ENCODE measurements at regions not wholly inside any gene's neighbourhood (a gene's known extent, or its start where the extent isn't known, plus 50 kb on each side); places are given as distances from the start of the nearest gene placed in this dataset.
"Not testable (repeated sequence)": the region's sequence is repeated elsewhere in the genome, so short reads cannot be mapped to it uniquely, and the experiment has no call there.

DNA sequence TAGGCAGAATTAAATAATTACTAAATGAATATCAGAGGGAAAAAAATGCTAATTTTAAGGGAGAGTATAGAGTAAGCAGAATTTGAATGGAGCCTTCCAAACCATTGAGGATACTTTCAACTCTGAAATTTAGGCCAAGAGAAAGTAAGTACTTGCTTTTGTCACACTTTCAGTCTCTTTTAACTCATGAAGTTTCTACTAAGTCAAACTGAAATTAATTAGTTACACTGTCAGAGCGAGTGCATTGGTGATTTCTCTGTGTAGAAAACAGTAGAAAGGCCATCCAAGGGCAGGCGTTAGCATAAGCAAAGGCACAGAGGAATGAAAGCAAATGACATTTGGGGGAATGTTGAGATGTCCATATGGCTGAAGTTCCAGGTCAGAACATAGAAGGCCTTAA lies 92.9 kb downstream of the PLEKHG1 start:
- DNase-seq (ENCODE audit: low spot score) = no peak
- Mint-ChIP-seq H3K4me1 (ENCODE audit: low read depth) (peaks cover 24% of the 10 kb centered on the region), H3K9me3 (ENCODE audit: low read depth) (no peaks in the 10 kb centered on the region), H3K27ac (ENCODE audit: unreplicated experiment) (no peak overlapping the region), H3K36me3 (ENCODE audit: low read depth) (no peaks in the 10 kb centered on the region), H3K27me3 (ENCODE audit: low read depth) (no peaks in the 10 kb centered on the region), H3K4me3 (ENCODE audit: unreplicated experiment) (no peak overlapping the region)
- TF ChIP-seq, protein P1, sequence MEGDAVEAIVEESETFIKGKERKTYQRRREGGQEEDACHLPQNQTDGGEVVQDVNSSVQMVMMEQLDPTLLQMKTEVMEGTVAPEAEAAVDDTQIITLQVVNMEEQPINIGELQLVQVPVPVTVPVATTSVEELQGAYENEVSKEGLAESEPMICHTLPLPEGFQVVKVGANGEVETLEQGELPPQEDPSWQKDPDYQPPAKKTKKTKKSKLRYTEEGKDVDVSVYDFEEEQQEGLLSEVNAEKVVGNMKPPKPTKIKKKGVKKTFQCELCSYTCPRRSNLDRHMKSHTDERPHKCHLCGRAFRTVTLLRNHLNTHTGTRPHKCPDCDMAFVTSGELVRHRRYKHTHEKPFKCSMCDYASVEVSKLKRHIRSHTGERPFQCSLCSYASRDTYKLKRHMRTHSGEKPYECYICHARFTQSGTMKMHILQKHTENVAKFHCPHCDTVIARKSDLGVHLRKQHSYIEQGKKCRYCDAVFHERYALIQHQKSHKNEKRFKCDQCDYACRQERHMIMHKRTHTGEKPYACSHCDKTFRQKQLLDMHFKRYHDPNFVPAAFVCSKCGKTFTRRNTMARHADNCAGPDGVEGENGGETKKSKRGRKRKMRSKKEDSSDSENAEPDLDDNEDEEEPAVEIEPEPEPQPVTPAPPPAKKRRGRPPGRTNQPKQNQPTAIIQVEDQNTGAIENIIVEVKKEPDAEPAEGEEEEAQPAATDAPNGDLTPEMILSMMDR (IDR thresholded peaks at IDR 0.05) = no peak

DNA sequence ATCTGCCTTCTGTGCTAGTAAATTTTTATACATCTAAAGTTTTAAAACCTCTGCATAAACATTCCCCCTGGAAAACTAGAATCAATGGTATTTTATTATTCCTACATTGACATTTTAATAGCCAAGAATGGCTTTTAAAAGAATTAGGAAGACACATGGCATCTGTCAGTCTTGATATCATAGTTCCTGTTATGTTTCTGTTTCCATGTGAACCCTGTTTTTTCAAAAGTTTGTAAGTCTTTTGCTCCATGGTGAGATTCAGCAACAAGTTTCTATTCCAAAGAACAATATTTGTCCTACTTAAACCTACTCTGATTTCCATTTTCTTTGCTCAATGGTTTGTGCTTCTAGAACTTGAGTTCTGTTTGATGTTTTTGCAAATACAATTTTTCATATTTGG lies 95.2 kb downstream of the PLEKHG1 start:
- DNase-seq (ENCODE audit: low spot score) = no peak
- no peaks in the 10 kb centered on the region for H3K27me3 Mint-ChIP-seq (ENCODE audit: low read depth)
- H3K4me3 Mint-ChIP-seq (ENCODE audit: unreplicated experiment) = no peak overlapping the region
- TF ChIP-seq, protein P1 (IDR thresholded peaks at IDR 0.05) = no peak
- H3K27ac Mint-ChIP-seq (ENCODE audit: unreplicated experiment) = no peak overlapping the region
- no peaks in the 10 kb centered on the region for H3K36me3 Mint-ChIP-seq (ENCODE audit: low read depth)
- H3K4me1 Mint-ChIP-seq (ENCODE audit: low read depth) = peaks cover 24% of the 10 kb centered on the region
- no peaks in the 10 kb centered on the region for H3K9me3 Mint-ChIP-seq (ENCODE audit: low read depth)

DNA sequence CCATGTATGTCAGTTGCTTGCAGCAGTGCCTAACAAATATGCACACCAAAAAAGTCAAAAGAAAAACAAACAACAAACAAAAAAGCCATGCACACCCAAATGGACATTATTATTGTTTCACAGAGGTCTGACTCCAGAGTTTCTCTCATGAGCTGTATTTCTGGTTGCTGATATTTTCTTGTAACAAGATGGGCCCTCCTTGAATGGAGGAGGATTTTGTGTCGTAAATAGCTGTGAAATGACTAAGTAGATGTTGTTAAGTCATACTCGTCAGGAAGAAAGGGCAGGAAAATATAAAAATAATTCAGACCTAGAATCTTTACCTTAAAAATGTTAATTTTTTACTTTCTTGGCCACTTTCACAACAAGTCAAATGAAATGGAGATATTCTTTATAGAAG lies 96.0 kb downstream of the PLEKHG1 start:
- no peak overlapping the region for H3K27ac Mint-ChIP-seq (ENCODE audit: unreplicated experiment)

DNA sequence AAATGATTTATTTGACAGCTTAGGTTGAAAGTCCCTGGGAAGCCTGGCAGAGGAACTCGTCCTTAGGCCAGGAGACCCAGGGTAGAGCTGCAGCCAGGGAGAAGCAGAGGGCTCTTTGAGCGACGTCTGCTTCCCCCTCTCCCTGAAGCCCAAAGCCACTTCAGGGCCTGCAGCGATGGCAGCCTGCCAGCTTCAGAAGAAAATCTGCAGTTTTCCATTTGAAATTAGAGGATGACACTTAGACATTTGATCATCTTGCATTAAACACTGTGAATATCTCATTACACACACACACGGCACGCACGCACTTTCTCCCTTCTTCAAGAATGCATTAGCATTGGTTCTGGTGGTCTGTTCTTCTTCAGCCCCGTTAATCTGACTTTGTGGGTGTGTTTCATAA lies 96.5 kb downstream of the PLEKHG1 start:
- Mint-ChIP-seq H3K36me3 (ENCODE audit: low read depth) (no peaks in the 10 kb centered on the region), H3K27me3 (ENCODE audit: low read depth) (no peaks in the 10 kb centered on the region), H3K9me3 (ENCODE audit: low read depth) (no peaks in the 10 kb centered on the region), H3K4me1 (ENCODE audit: low read depth) (peaks cover 24% of the 10 kb centered on the region), H3K27ac (ENCODE audit: unreplicated experiment) (no peak overlapping the region), H3K4me3 (ENCODE audit: unreplicated experiment) (no peak overlapping the region)
- DNase-seq (ENCODE audit: low spot score) = no peak
- TF ChIP-seq, protein P1 (IDR thresholded peaks at IDR 0.05) = no peak

More for the DNA sequence above, 96.0 kb downstream of the PLEKHG1 start:
- Mint-ChIP-seq H3K9me3 (ENCODE audit: low read depth) (no peaks in the 10 kb centered on the region), H3K4me1 (ENCODE audit: low read depth) (peaks cover 24% of the 10 kb centered on the region), H3K27me3 (ENCODE audit: low read depth) (no peaks in the 10 kb centered on the region), H3K4me3 (ENCODE audit: unreplicated experiment) (no peak overlapping the region), H3K36me3 (ENCODE audit: low read depth) (no peaks in the 10 kb centered on the region)
- no peak for DNase-seq (ENCODE audit: low spot score)
- TF ChIP-seq, protein P1 (IDR thresholded peaks at IDR 0.05) = no peak

DNA sequence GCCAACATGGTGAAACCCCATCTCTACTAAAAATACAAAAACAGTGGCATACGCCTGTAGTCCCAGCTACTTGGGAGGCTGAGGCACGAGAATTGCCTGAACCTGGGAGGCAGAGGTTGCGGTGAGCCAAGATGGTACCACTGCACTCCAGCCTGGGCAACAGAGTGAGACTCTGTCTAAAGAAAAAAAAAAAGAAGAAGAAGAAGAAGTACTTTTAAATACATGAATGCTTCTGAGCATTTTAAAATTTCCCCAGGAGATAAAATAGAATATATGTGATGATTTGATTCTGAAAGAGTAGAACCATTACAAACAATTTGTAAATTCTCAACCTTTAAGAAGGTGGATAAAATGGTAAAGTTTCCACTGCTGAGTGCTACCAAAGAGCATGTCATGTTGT lies 97.2 kb downstream of the PLEKHG1 start:
- DNase-seq (ENCODE audit: low spot score); H3K4me3 Mint-ChIP-seq (ENCODE audit: unreplicated experiment); H3K27ac Mint-ChIP-seq (ENCODE audit: unreplicated experiment); H3K9me3 Mint-ChIP-seq (ENCODE audit: low read depth); H3K36me3 Mint-ChIP-seq (ENCODE audit: low read depth); H3K27me3 Mint-ChIP-seq (ENCODE audit: low read depth): not testable (repeated sequence)
- peaks cover 24% of the 10 kb centered on the region for H3K4me1 Mint-ChIP-seq (ENCODE audit: low read depth)

DNA sequence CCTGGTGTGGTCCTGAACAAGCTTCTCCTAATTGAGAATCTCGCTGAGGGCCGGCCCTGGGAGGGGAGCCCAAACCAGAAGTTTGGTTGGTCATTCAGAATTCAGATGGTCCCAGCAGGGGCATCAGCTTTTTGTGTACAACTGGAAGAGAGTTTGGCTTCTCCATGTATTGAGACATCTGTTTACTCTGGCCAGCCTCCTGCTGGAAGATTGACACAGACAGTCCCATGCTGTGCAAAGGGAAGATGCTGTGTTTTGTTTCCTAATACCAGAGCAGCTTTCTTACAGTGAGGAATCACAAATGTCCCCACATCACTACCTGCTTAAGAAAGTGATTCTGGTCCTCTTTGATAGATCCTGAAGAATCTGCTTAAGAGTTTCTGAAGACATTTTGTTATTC lies 97.8 kb downstream of the PLEKHG1 start:
- no peak overlapping the region for H3K4me3 Mint-ChIP-seq (ENCODE audit: unreplicated experiment)
- H3K9me3 Mint-ChIP-seq (ENCODE audit: low read depth) = no peaks in the 10 kb centered on the region
- TF ChIP-seq, protein P1 (IDR thresholded peaks at IDR 0.05) = no peak
- H3K4me1 Mint-ChIP-seq (ENCODE audit: low read depth) = peaks cover 24% of the 10 kb centered on the region
- H3K27me3 Mint-ChIP-seq (ENCODE audit: low read depth) = no peaks in the 10 kb centered on the region
- DNase-seq (ENCODE audit: low spot score) = no peak
- H3K27ac Mint-ChIP-seq (ENCODE audit: unreplicated experiment) = no peak overlapping the region
- no peaks in the 10 kb centered on the region for H3K36me3 Mint-ChIP-seq (ENCODE audit: low read depth)
